CD4-positive, CD25-positive, alpha-beta regulatory T cell (primary cell): ENCODE measurements at regions not wholly inside any gene's neighbourhood (a gene's known extent, or its start where the extent isn't known, plus 50 kb on each side); places are given as distances from the start of the nearest gene placed in this dataset.

Source experiments
- ATAC-seq, 2 donors: fragments of 150-1000 bp; cut with Tn5 transposase; one replicate each; pipeline ENCODE4 v1.10.0; 2021; ENCODE audit warnings: low read depth in 2 of 2, moderate number of reproducible peaks in 2 of 2, moderate library complexity in 1 of 2
- DNase-seq, 3 donors: peaks; one replicate each; pipeline versions ENCODE4 v3.0.0 to v3.0.0-alpha.2; 2012 to 2022; ENCODE audit warnings: mixed read lengths in 1 of 3
- H3K27ac ChIP-seq: one replicate; pipeline ENCODE4 v1.7.0; 2013; ENCODE audit warnings: mild to moderate bottlenecking, low read length; ENCODE audit not compliant: insufficient read depth, poor library complexity, severe bottlenecking
- H3K27me3 ChIP-seq: one replicate; pipeline ENCODE4 v1.7.0; 2013; ENCODE audit warnings: low read length; ENCODE audit not compliant: control insufficient read depth, insufficient read depth
- H3K36me3 ChIP-seq: one replicate; pipeline ENCODE4 v1.7.0; 2013; ENCODE audit warnings: mild to moderate bottlenecking, low read length, moderate library complexity; ENCODE audit not compliant: control insufficient read depth, insufficient read depth
- H3K4me1 ChIP-seq: 2 replicates; pipeline ENCODE4 v1.7.0; 2013; ENCODE audit warnings: mild to moderate bottlenecking, low read length; ENCODE audit not compliant: insufficient read depth, control insufficient read depth, poor library complexity, severe bottlenecking
- H3K4me3 ChIP-seq: one replicate; pipeline ENCODE4 v1.7.0; 2013; ENCODE audit warnings: low read depth, mild to moderate bottlenecking, low read length, moderate library complexity
- H3K9me3 ChIP-seq, 2 experiments: 1 replicate in 1 of 2; 2 replicates in 1 of 2; pipeline ENCODE4 v1.7.0; 2013; ENCODE audit warnings: low read length in 2 of 2, mild to moderate bottlenecking in 1 of 2, moderate library complexity in 1 of 2; ENCODE audit not compliant: control insufficient read depth in 2 of 2
- H3K27ac Mint-ChIP-seq, 3 donors: one replicate each; pipeline ENCODE4 v1.8.0; 2020 to 2022; ENCODE audit warnings: mild to moderate bottlenecking in 3 of 3, mixed read lengths in 3 of 3, moderate library complexity in 2 of 3
- H3K27me3 Mint-ChIP-seq: one replicate; pipeline ENCODE4 v1.8.0; 2022; ENCODE audit warnings: mild to moderate bottlenecking, mixed read lengths
- H3K36me3 Mint-ChIP-seq: one replicate; pipeline ENCODE4 v1.8.0; 2020; ENCODE audit warnings: mixed read lengths
- H3K4me1 Mint-ChIP-seq, 4 donors: one replicate each; pipeline ENCODE4 v1.8.0; 2020 to 2022; ENCODE audit warnings: mixed read lengths in 4 of 4, mild to moderate bottlenecking in 1 of 4
- H3K4me3 Mint-ChIP-seq, 4 donors: one replicate each; pipeline ENCODE4 v1.8.0; 2020 to 2022; ENCODE audit warnings: mild to moderate bottlenecking in 4 of 4, mixed read lengths in 4 of 4, moderate library complexity in 3 of 4
- H3K9me3 Mint-ChIP-seq, 7 donors: one replicate each; pipeline ENCODE4 v1.8.0; 2020 to 2022; ENCODE audit warnings: mixed read lengths in 7 of 7, mild to moderate bottlenecking in 3 of 7, moderate library complexity in 2 of 7

- Mint-ChIP-seq H3K4me1 (peaks cover 0 to 4% (median 2%) of the 10 kb centered on the region in 4 donors), H3K4me3 (no peak overlapping the region), H3K9me3 (peaks cover 0 to 2% (median 0%) of the 10 kb centered on the region in 7 donors)
Measured at GRCh38 chr3:195017151-195017550, 253.8 kb downstream of the XXYLT1 start.

More at GRCh38 chr3:195017151-195017550, 253.8 kb downstream of the XXYLT1 start:
- no peak for ATAC-seq
- Mint-ChIP-seq H3K27me3 (peaks cover 17% of the 10 kb centered on the region), H3K36me3 (no peaks in the 10 kb centered on the region), H3K27ac (no peak overlapping the region)
- Histone ChIP-seq H3K4me1 (no peaks in the 10 kb centered on the region), H3K36me3 (no peaks in the 10 kb centered on the region), H3K27ac (no peak overlapping the region), H3K27me3 (peaks cover 8% of the 10 kb centered on the region), H3K9me3 (no peaks in the 10 kb centered on the region), H3K4me3 (no peak overlapping the region)
- DNase-seq, result no peak
